HepG2 (cell line): ENCODE measurements at regions not wholly inside any gene's neighbourhood (a gene's known extent, or its start where the extent isn't known, plus 50 kb on each side); places are given as distances from the start of the nearest gene placed in this dataset.

ENCODE experiments used
- CENPX ChIP-seq: sonication (generic); formaldehyde crosslinking; IDR thresholded peaks from 2 replicates; pipeline ENCODE4 v1.9.0; 2021; ENCODE audit warnings: mild to moderate bottlenecking, missing genetic modification reagents, moderate library complexity
- ELF3 ChIP-seq: IDR thresholded peaks from 2 replicates; pipeline ENCODE4 v1.6.1; 2016; ENCODE audit warnings: missing genetic modification reagents, missing compliant biosample characterization
- ETV6 ChIP-seq: sonication (generic); formaldehyde crosslinking; conservative IDR thresholded peaks from 2 replicates; pipeline ENCODE4 v1.4.0; 2020; ENCODE audit warnings: missing genetic modification reagents
- GABPB1 ChIP-seq: IDR thresholded peaks from 2 replicates; pipeline ENCODE4 v1.6.1; 2016; ENCODE audit warnings: mild to moderate bottlenecking, missing genetic modification reagents, moderate library complexity, missing compliant biosample characterization
- GLMP ChIP-seq: sonication (generic); formaldehyde crosslinking; IDR thresholded peaks from 2 replicates; pipeline ENCODE4 v1.9.0; 2021; ENCODE audit warnings: missing genetic modification reagents, mild to moderate bottlenecking, borderline replicate concordance
- HNRNPK ChIP-seq: fragments of 200-400 bp; formaldehyde crosslinking; IDR thresholded peaks from 2 replicates; pipeline ENCODE4 v1.6.1; 2018; ENCODE audit warnings: low read length, low read depth, moderate library complexity, mild to moderate bottlenecking; ENCODE audit not compliant: poor library complexity, severe bottlenecking
- IKZF4 ChIP-seq: sonication (generic); formaldehyde crosslinking; IDR thresholded peaks from 2 replicates; pipeline ENCODE4 v1.5.1; 2020; ENCODE audit warnings: borderline replicate concordance, mild to moderate bottlenecking, low read depth, missing genetic modification reagents; ENCODE audit errors: not compliant biosample characterization
- JUND ChIP-seq: sonication (generic); formaldehyde crosslinking; IDR thresholded peaks from 2 replicates; pipeline ENCODE4 v1.8.0; 2022; ENCODE audit warnings: mild to moderate bottlenecking, missing genetic modification reagents
- MAZ ChIP-seq, 2 experiments: sonication (generic) in 1 of 2; formaldehyde crosslinking in 1 of 2; IDR thresholded peaks; 2 replicates each; pipeline versions ENCODE4 v1.5.0 to v1.6.1; 2012 to 2020; ENCODE audit warnings: low read depth in 2 of 2, mild to moderate bottlenecking in 2 of 2, borderline replicate concordance in 1 of 2, improper control_type of control experiment in 1 of 2, low read length in 1 of 2, missing genetic modification reagents in 1 of 2, moderate library complexity in 1 of 2
- MXD3 ChIP-seq: IDR thresholded peaks from 2 replicates; pipeline ENCODE4 v1.6.1; 2016; ENCODE audit warnings: mild to moderate bottlenecking, missing biosample characterization, missing genetic modification reagents
- POGK ChIP-seq: sonication (generic); formaldehyde crosslinking; conservative IDR thresholded peaks from 2 replicates; pipeline ENCODE4 v1.8.0; 2022; ENCODE audit warnings: mild to moderate bottlenecking, moderate library complexity, missing genetic modification reagents
- ZFP36L1 ChIP-seq: sonication (generic); formaldehyde crosslinking; IDR thresholded peaks from 2 replicates; pipeline ENCODE4 v1.8.0; 2022; ENCODE audit warnings: mild to moderate bottlenecking, missing genetic modification reagents, moderate library complexity
- ZNF136 ChIP-seq: sonication (generic); formaldehyde crosslinking; IDR thresholded peaks from 2 replicates; pipeline ENCODE4 v1.8.1; 2022; ENCODE audit warnings: low read depth, mild to moderate bottlenecking, moderate library complexity, missing genetic modification reagents
- ZNF251 ChIP-seq: sonication (generic); formaldehyde crosslinking; IDR thresholded peaks from 2 replicates; pipeline ENCODE4 v1.9.0; 2021; ENCODE audit warnings: mild to moderate bottlenecking, missing genetic modification reagents
- ZNF274 ChIP-seq: sonication (generic); formaldehyde crosslinking; IDR thresholded peaks from 2 replicates; pipeline ENCODE4 v1.5.1; 2020; ENCODE audit warnings: mild to moderate bottlenecking, missing genetic modification reagents
- ZNF350 ChIP-seq: sonication (generic); formaldehyde crosslinking; IDR thresholded peaks from 2 replicates; pipeline ENCODE4 v1.4.0; 2020; ENCODE audit warnings: mild to moderate bottlenecking, low read depth, missing genetic modification reagents, borderline replicate concordance
- ZNF780A ChIP-seq: sonication (generic); formaldehyde crosslinking; IDR thresholded peaks from 2 replicates; pipeline ENCODE4 v1.8.0; 2022; ENCODE audit warnings: mild to moderate bottlenecking, missing genetic modification reagents, moderate library complexity
- TF ChIP-seq, protein P1 (sequence below): sonication (generic); formaldehyde crosslinking; IDR thresholded peaks from 2 replicates; pipeline ENCODE4 v1.4.0; 2020; ENCODE audit warnings: low read depth, mild to moderate bottlenecking, missing genetic modification reagents
- TF ChIP-seq, protein P2 (sequence below): sonication (generic); formaldehyde crosslinking; IDR thresholded peaks from 2 replicates; pipeline ENCODE4 v1.4.0; 2020; ENCODE audit warnings: low read depth, missing genetic modification reagents
- TF ChIP-seq, protein P3 (sequence below): IDR thresholded peaks from 2 replicates; pipeline ENCODE4 v1.6.1; 2012; ENCODE audit warnings: inconsistent platforms

DNA sequence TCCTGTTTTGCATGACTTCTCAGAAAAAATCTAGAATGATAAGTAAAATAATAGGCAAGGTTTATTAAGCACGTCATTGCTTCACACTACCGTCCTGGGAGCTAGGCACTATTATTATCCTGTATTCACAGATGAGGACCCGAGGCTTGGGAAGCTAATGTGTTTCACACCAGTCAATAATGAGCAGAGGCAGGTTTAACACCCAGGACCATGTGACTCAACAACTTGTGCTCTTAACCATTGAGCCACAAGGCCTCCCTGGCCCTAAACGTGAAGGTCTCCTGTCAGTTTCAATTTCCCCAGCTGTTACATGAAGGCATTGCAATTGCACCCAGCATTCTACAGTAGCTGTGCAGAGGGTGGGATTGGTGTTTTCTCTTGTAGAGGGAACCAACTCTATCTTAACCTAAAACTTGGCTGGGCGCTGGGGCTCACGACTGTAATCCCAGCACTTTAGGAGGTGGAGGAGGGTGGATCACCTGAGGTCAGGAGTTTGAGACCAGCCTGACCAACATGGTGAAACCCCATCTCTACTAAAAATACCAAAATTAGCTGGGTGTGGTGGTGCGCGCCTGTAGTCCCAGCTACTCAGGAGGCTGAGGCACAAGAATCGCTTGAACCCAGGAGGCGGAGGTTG, 191.2 kb downstream of the BCAS1 start (continued):
- TF ChIP-seq IKZF4 (CRISPR knock-in tag) (no peak), JUND (CRISPR knock-in tag) (no peak), HNRNPK (no peak), ZNF780A (CRISPR knock-in tag) (no peak), GLMP (CRISPR knock-in tag) (no peak), ZFP36L1 (no peak), POGK (CRISPR knock-in tag) (no peak), ETV6 (CRISPR knock-in tag) (no peak), ZNF274 (CRISPR knock-in tag) (no peak), MAZ (IDR thresholded peaks at IDR 0.05; ENCODE audit: borderline replicate concordance, low read depth, low read length) (no peak), MAZ (CRISPR knock-in tag; IDR thresholded peaks at IDR 0.05; ENCODE audit: low read depth) (0 out of 2 replicates have a peak, but pooled peaks have one; percentile 63), GABPB1 (CRISPR knock-in tag) (peak; percentile 4; the same call in 1 of the 2 replicates), ELF3 (no peak), MXD3 (no peak), ZNF251 (CRISPR knock-in tag) (0 out of 2 replicates have a peak, but pooled peaks have one; percentile 53), CENPX (CRISPR knock-in tag) (no peak), ZNF350 (no peak), ZNF136 (CRISPR knock-in tag) (no peak)
- TF ChIP-seq, protein P1, sequence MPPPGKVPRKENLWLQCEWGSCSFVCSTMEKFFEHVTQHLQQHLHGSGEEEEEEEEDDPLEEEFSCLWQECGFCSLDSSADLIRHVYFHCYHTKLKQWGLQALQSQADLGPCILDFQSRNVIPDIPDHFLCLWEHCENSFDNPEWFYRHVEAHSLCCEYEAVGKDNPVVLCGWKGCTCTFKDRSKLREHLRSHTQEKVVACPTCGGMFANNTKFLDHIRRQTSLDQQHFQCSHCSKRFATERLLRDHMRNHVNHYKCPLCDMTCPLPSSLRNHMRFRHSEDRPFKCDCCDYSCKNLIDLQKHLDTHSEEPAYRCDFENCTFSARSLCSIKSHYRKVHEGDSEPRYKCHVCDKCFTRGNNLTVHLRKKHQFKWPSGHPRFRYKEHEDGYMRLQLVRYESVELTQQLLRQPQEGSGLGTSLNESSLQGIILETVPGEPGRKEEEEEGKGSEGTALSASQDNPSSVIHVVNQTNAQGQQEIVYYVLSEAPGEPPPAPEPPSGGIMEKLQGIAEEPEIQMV = 0 out of 2 replicates have a peak, but pooled peaks have one; percentile 32
- TF ChIP-seq, protein P2, sequence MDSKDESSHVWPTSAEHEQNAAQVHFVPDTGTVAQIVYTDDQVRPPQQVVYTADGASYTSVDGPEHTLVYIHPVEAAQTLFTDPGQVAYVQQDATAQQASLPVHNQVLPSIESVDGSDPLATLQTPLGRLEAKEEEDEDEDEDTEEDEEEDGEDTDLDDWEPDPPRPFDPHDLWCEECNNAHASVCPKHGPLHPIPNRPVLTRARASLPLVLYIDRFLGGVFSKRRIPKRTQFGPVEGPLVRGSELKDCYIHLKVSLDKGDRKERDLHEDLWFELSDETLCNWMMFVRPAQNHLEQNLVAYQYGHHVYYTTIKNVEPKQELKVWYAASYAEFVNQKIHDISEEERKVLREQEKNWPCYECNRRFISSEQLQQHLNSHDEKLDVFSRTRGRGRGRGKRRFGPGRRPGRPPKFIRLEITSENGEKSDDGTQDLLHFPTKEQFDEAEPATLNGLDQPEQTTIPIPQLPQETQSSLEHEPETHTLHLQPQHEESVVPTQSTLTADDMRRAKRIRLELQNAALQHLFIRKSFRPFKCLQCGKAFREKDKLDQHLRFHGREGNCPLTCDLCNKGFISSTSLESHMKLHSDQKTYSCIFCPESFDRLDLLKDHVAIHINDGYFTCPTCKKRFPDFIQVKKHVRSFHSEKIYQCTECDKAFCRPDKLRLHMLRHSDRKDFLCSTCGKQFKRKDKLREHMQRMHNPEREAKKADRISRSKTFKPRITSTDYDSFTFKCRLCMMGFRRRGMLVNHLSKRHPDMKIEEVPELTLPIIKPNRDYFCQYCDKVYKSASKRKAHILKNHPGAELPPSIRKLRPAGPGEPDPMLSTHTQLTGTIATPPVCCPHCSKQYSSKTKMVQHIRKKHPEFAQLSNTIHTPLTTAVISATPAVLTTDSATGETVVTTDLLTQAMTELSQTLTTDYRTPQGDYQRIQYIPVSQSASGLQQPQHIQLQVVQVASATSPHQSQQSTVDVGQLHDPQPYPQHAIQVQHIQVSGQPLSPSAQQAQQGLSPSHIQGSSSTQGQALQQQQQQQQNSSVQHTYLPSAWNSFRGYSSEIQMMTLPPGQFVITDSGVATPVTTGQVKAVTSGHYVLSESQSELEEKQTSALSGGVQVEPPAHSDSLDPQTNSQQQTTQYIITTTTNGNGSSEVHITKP (CRISPR knock-in tag) = no peak
- TF ChIP-seq, protein P3, sequence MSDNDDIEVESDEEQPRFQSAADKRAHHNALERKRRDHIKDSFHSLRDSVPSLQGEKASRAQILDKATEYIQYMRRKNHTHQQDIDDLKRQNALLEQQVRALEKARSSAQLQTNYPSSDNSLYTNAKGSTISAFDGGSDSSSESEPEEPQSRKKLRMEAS = no peak
